ENCODE measurements at regions not wholly inside any gene's neighbourhood (a gene's known extent, or its start where the extent isn't known, plus 50 kb on each side); places are given as distances from the start of the nearest gene placed in this dataset.
"Not testable (repeated sequence)": the region's sequence is repeated elsewhere in the genome, so short reads cannot be mapped to it uniquely, and the experiment has no call there.

DNA sequence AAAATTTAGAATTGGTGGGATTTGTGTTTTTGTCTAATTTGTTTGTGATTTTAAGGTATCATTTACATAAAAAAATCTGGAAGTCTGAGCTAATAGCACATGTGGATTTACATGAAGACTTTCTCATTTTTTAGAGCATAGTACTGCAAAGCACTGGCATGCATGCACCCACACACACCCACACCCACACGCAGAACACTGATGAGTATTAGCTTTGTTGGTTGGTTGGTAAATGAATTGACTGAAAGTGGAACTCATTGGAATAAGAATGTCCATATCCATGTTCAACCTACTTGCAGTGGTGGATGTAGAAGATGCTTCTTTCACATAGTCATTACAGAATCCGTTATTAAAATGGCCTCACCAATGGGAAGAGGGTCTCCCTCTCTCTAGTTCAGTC, 475.8 kb downstream of the PLCL1 start:
- no peaks in the 10 kb centered on the region for H3K9me2 ChIP-seq (replicated peaks; ENCODE audit: insufficient read depth)
- H3K9me3 ChIP-seq (ENCODE audit: low read depth), result no peaks in the 10 kb centered on the region
- no peak for DNase-seq (ENCODE audit: low spot score)
- no peaks in the 10 kb centered on the region for H3K4me1 ChIP-seq (ENCODE audit: insufficient read depth)
- H3K27me3 ChIP-seq, result peaks cover 3% of the 10 kb centered on the region
- no peak overlapping the region for H3K4me3 ChIP-seq
- WGBS (ENCODE audit: low lambda C conversion rate, missing lambda C conversion rate), result 96% methylated on average over 2 of the region's 2 CpGs
- no peak overlapping the region for H3K27ac ChIP-seq
- no peak overlapping the region for H2AFZ ChIP-seq
- no peaks in the 10 kb centered on the region for H3K79me2 ChIP-seq
- H3K4me2 ChIP-seq, result no peak overlapping the region
- H3K36me3 ChIP-seq (replicated peaks; ENCODE audit: insufficient read depth, low read depth), result no peaks in the 10 kb centered on the region
- TF ChIP-seq EZH2phosphoT487 (IDR thresholded peaks at IDR 0.05; ENCODE audit: low read depth, severe bottlenecking, unreplicated experiment) (no peak), EZH2 (IDR thresholded peaks at IDR 0.05; ENCODE audit: borderline replicate concordance) (no peak)
- TF ChIP-seq, protein P1, sequence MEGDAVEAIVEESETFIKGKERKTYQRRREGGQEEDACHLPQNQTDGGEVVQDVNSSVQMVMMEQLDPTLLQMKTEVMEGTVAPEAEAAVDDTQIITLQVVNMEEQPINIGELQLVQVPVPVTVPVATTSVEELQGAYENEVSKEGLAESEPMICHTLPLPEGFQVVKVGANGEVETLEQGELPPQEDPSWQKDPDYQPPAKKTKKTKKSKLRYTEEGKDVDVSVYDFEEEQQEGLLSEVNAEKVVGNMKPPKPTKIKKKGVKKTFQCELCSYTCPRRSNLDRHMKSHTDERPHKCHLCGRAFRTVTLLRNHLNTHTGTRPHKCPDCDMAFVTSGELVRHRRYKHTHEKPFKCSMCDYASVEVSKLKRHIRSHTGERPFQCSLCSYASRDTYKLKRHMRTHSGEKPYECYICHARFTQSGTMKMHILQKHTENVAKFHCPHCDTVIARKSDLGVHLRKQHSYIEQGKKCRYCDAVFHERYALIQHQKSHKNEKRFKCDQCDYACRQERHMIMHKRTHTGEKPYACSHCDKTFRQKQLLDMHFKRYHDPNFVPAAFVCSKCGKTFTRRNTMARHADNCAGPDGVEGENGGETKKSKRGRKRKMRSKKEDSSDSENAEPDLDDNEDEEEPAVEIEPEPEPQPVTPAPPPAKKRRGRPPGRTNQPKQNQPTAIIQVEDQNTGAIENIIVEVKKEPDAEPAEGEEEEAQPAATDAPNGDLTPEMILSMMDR (IDR thresholded peaks at IDR 0.05; ENCODE audit: poor library complexity), result no peak
- no peaks in the 10 kb centered on the region for H4K20me1 ChIP-seq (ENCODE audit: insufficient read depth, poor library complexity, severe bottlenecking)

DNA sequence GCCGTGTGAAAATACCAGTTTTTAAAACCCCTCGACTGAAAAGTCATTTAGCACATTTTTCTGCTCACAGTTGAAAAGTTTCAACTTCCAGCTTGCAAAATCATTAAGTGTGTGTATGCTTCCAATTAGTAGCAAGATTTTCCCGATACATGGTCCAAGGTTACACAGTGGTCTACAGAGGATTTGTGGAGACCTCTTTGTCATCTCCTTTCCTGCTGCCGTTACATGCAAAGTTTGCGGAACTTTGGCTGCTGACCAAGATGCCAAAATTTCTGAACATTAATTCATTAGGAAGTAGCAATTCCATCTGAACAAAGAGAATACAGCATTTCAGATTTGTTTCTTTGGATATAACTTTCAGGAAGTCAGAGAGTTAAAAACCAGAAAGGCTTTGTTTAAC, 474.6 kb downstream of the PLCL1 start:
- WGBS (ENCODE audit: low lambda C conversion rate, missing lambda C conversion rate), result 74% methylated on average over 5 of the region's 5 CpGs
- no peak for TF ChIP-seq EZH2 (IDR thresholded peaks at IDR 0.05; ENCODE audit: borderline replicate concordance)
- no peaks in the 10 kb centered on the region for H4K20me1 ChIP-seq (ENCODE audit: insufficient read depth, poor library complexity, severe bottlenecking)

DNA sequence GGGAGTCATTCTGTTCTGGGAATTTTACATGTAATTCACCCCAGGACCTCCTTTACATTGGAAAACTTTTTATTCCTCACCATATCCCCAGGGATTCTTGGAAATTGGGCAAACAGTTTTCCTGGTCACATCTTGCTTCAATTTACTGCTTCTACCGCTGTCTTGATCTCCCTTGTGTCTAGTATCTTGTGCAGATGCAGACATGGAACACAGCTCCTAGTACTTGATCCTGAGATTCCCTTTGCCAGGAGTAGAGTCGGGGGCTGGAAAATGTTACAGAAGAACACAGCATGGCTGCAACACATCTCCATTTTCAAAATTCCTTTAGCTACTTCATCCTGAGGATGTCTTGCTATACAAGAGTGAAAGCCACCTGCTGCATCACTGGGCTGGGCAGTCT, 472.8 kb downstream of the PLCL1 start:
- no peak overlapping the region for H3K27ac ChIP-seq
- no peaks in the 10 kb centered on the region for H3K9me2 ChIP-seq (replicated peaks; ENCODE audit: insufficient read depth)
- H3K4me2 ChIP-seq, result no peak overlapping the region
- TF ChIP-seq EZH2 (IDR thresholded peaks at IDR 0.05; ENCODE audit: borderline replicate concordance) (no peak), EZH2phosphoT487 (IDR thresholded peaks at IDR 0.05; ENCODE audit: low read depth, severe bottlenecking, unreplicated experiment) (no peak)
- TF ChIP-seq, protein P1 (IDR thresholded peaks at IDR 0.05; ENCODE audit: poor library complexity), result no peak
- WGBS (ENCODE audit: low lambda C conversion rate, missing lambda C conversion rate), result 73% methylated on average over 2 of the region's 2 CpGs
- H3K4me1 ChIP-seq (ENCODE audit: insufficient read depth), result peaks cover 4% of the 10 kb centered on the region
- no peaks in the 10 kb centered on the region for H4K20me1 ChIP-seq (ENCODE audit: insufficient read depth, poor library complexity, severe bottlenecking)
- DNase-seq (ENCODE audit: low spot score), result no peak
- no peak overlapping the region for H3K4me3 ChIP-seq
- H2AFZ ChIP-seq, result no peak overlapping the region
- H3K27me3 ChIP-seq, result no peaks in the 10 kb centered on the region
- no peaks in the 10 kb centered on the region for H3K36me3 ChIP-seq (replicated peaks; ENCODE audit: insufficient read depth, low read depth)
- no peaks in the 10 kb centered on the region for H3K79me2 ChIP-seq
- no peaks in the 10 kb centered on the region for H3K9me3 ChIP-seq (ENCODE audit: low read depth)

More for the DNA sequence above, 474.6 kb downstream of the PLCL1 start:
- Histone ChIP-seq H3K4me1 (ENCODE audit: insufficient read depth) (no peaks in the 10 kb centered on the region), H2AFZ (no peak overlapping the region), H3K4me2 (no peak overlapping the region), H3K36me3 (replicated peaks; ENCODE audit: insufficient read depth, low read depth) (no peaks in the 10 kb centered on the region), H3K27me3 (peaks cover 2% of the 10 kb centered on the region), H3K4me3 (no peak overlapping the region), H3K27ac (no peak overlapping the region), H3K9me2 (replicated peaks; ENCODE audit: insufficient read depth) (no peaks in the 10 kb centered on the region), H3K9me3 (ENCODE audit: low read depth) (no peaks in the 10 kb centered on the region), H3K79me2 (no peaks in the 10 kb centered on the region)
- DNase-seq (ENCODE audit: low spot score), result no peak

DNA sequence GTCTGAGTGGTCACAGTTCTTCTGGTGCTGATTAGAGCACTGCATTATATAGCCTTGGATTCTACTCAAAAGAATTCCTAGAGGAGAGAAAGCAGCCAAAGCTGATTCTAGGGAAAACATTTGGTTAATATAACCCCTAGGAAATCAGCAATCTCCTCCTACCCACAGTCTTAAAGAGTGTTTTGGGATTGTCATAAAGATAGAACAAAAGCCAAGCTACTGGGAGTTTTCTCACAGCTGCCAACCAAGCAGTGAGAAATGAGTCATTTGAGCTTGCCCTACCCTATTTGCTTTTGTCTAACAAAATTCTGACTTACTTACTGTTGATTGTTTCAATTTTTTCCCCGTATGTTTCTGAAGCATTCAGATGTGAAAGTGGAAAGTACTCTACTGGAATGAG, 469.3 kb downstream of the PLCL1 start:
- 37% methylated on average over 1 of the region's 1 CpG for WGBS (ENCODE audit: low lambda C conversion rate, missing lambda C conversion rate)
- no peak for DNase-seq (ENCODE audit: low spot score)
- Histone ChIP-seq H3K27me3 (no peaks in the 10 kb centered on the region), H3K9me2 (replicated peaks; ENCODE audit: insufficient read depth) (no peaks in the 10 kb centered on the region), H4K20me1 (ENCODE audit: insufficient read depth, poor library complexity, severe bottlenecking) (no peaks in the 10 kb centered on the region), H3K9me3 (ENCODE audit: low read depth) (no peaks in the 10 kb centered on the region), H3K4me3 (no peak overlapping the region), H3K27ac (no peak overlapping the region), H3K4me2 (no peak overlapping the region), H3K4me1 (ENCODE audit: insufficient read depth) (peaks cover 4% of the 10 kb centered on the region), H2AFZ (no peak overlapping the region), H3K79me2 (no peaks in the 10 kb centered on the region), H3K36me3 (replicated peaks; ENCODE audit: insufficient read depth, low read depth) (no peaks in the 10 kb centered on the region)
- TF ChIP-seq, protein P1 (IDR thresholded peaks at IDR 0.05; ENCODE audit: poor library complexity), result no peak
- no peak for TF ChIP-seq EZH2phosphoT487 (IDR thresholded peaks at IDR 0.05; ENCODE audit: low read depth, severe bottlenecking, unreplicated experiment)
- no peak for TF ChIP-seq EZH2 (IDR thresholded peaks at IDR 0.05; ENCODE audit: borderline replicate concordance)

DNA sequence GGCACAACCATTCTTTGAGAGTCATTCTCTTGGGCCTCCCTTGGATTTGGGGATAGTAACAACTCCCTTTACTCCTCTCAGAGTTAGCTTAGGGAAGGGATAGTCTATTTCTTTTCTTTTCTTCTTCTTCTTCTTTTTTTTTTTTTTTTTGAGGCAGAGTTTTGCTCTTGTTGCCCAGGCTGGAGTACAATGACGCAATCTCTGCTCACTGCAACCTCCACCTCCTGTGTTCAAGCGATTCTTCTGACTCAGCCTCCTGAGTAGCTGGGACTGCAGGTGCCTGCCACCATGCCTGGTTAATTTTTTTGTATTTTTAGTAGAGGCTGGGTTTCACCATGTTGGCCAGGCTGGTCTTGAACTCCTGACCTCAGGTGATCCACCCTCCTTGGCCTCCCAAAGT, 465.8 kb downstream of the PLCL1 start:
- H2AFZ ChIP-seq; H3K27me3 ChIP-seq; H3K27ac ChIP-seq; H3K4me3 ChIP-seq; H3K4me1 ChIP-seq (ENCODE audit: insufficient read depth); DNase-seq (ENCODE audit: low spot score); H3K4me2 ChIP-seq; H3K9me3 ChIP-seq (ENCODE audit: low read depth); H3K9me2 ChIP-seq (replicated peaks; ENCODE audit: insufficient read depth); H4K20me1 ChIP-seq (ENCODE audit: insufficient read depth, poor library complexity, severe bottlenecking); H3K79me2 ChIP-seq; H3K36me3 ChIP-seq (replicated peaks; ENCODE audit: insufficient read depth, low read depth): not testable (repeated sequence)
- 87% methylated on average over 2 of the region's 2 CpGs for WGBS (ENCODE audit: low lambda C conversion rate, missing lambda C conversion rate)

Data from hepatocyte (in vitro differentiated cells).